ENCODE measurements at regions not wholly inside any gene's neighbourhood (a gene's known extent, or its start where the extent isn't known, plus 50 kb on each side); places are given as distances from the start of the nearest gene placed in this dataset.

DNA sequence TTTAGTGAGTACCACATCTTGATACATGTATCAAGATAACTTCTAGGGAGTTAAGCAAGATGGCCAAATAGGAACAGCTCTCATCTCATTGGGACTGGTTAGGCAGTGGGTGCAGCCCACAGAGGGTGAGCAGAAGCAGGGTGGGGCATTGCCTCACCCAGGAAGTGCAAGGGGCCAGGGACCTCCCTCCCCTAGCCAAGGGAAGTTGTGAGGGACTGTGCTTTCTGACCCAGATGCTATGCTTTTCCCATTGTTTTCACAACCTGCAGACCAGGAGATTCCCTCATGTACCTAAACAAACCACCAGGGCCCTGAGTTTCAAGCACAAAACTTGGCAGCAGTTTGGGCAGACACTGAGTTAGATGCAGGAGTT lies 665.0 kb upstream of the CBLB start:
- Histone ChIP-seq H3K4me3 (ENCODE audit: low read depth, low read length) (no peak overlapping the region), H3K27me3 (replicated peaks) (no peaks in the 10 kb centered on the region), H3K36me3 (replicated peaks) (no peaks in the 10 kb centered on the region), H3K27ac (peak overlapping the region; percentile 33)
- TF ChIP-seq, protein P1, sequence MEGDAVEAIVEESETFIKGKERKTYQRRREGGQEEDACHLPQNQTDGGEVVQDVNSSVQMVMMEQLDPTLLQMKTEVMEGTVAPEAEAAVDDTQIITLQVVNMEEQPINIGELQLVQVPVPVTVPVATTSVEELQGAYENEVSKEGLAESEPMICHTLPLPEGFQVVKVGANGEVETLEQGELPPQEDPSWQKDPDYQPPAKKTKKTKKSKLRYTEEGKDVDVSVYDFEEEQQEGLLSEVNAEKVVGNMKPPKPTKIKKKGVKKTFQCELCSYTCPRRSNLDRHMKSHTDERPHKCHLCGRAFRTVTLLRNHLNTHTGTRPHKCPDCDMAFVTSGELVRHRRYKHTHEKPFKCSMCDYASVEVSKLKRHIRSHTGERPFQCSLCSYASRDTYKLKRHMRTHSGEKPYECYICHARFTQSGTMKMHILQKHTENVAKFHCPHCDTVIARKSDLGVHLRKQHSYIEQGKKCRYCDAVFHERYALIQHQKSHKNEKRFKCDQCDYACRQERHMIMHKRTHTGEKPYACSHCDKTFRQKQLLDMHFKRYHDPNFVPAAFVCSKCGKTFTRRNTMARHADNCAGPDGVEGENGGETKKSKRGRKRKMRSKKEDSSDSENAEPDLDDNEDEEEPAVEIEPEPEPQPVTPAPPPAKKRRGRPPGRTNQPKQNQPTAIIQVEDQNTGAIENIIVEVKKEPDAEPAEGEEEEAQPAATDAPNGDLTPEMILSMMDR (IDR thresholded peaks at IDR 0.05; ENCODE audit: low read depth, low read length, missing control alignments): peak; percentile 21
- no peak for DNase-seq
- in situ Hi-C loops (cut with HindIII; ENCODE audit: low pct_ligation_motif_present, low sequenced_read_pairs): no loop called here

DNA sequence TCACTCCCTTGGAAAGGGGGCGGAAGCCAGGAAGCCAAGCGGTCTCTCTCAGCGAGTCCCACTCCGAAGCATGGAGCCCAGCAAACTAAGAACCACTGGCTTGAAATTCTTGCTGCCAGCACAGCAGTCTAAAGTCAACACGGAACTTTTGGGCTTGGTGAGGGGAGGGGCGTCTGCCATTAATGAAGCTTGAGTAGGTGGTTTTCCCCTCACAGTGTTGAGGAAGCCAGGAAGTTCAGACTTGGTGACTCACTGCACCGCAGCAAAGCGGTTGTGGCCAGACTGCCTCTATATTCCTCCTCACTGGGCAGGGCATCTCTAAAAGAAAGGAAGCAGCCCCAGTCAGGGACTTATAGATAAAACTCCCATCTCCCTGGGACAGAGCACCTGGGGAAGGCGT lies 665.4 kb upstream of the CBLB start:
- no peaks in the 10 kb centered on the region for H3K36me3 ChIP-seq (replicated peaks)
- H3K4me3 ChIP-seq (ENCODE audit: low read depth, low read length): no peak overlapping the region
- TF ChIP-seq, protein P1 (IDR thresholded peaks at IDR 0.05; ENCODE audit: low read depth, low read length, missing control alignments): no peak
- H3K27me3 ChIP-seq (replicated peaks): no peaks in the 10 kb centered on the region
- peak overlapping the region; percentile 33 for H3K27ac ChIP-seq
- peak; percentile 84 for DNase-seq
- in situ Hi-C loops (cut with HindIII; ENCODE audit: low pct_ligation_motif_present, low sequenced_read_pairs): no loop called here

DNA sequence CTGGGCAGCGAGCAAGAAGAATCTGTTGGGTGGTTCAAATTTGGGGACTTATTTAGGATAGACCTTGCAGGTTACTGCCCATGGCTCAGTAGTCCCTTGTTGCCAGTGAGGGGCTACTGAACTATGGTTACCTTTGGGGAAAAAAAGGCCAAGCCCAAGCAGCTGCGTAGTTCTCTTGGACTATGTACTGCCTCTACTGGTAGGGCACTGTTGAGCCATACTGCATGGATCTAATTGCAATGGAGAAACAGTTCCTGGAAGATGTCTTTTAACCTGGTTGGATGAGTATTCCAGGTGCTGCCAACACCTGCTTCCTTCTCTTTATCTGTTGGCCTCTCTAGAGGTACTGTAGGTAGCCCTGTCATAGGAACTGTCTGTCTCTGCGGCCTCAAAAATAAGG lies 671.9 kb upstream of the CBLB start:
- H3K4me3 ChIP-seq (ENCODE audit: low read depth, low read length): no peak overlapping the region
- in situ Hi-C loops (cut with HindIII; ENCODE audit: low pct_ligation_motif_present, low sequenced_read_pairs): no loop called here
- DNase-seq: no peak

DNA sequence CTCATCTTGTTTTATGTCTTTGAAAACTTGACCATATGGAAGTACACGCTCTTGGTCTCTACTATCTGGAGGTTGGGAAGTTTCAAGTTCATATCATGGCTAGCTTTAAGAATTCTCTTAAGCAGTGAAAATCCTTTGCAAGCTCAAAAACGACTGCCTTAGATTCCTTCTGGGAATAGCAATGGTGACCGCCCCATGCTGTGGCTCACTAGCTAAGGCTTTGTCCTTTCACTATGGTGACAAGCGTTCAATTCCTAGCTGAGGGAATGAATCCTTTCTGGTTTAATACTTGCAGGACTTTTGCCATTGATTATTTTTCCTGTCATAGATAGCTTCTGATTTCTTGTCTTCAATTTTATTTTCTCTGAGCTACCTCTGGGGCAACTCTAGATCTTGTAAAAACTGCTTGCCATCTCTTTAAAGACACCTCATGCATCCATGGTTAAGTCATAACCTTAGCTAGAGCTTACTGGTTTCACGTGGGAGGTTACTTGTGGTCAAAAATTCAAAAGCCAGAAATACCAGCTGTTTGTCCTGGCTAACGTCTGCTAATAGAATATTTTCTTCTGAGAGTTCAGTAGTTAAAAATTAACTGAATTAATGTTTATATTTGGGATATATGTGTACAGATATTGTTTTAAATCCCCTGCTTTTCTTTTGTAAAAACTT lies 673.4 kb upstream of the CBLB start:
- H3K27ac ChIP-seq: no peak overlapping the region
- TF ChIP-seq, protein P1 (IDR thresholded peaks at IDR 0.05; ENCODE audit: low read depth, low read length, missing control alignments): no peak
- in situ Hi-C loops (cut with HindIII; ENCODE audit: low pct_ligation_motif_present, low sequenced_read_pairs): no loop called here
- H3K4me3 ChIP-seq (ENCODE audit: low read depth, low read length): no peak overlapping the region
- H3K36me3 ChIP-seq (replicated peaks): no peaks in the 10 kb centered on the region
- no peaks in the 10 kb centered on the region for H3K27me3 ChIP-seq (replicated peaks)
- DNase-seq: no peak

More for the DNA sequence above, 671.9 kb upstream of the CBLB start:
- TF ChIP-seq, protein P1 (IDR thresholded peaks at IDR 0.05; ENCODE audit: low read depth, low read length, missing control alignments): no peak
- H3K36me3 ChIP-seq (replicated peaks): no peaks in the 10 kb centered on the region
- no peak overlapping the region for H3K27ac ChIP-seq
- H3K27me3 ChIP-seq (replicated peaks): no peaks in the 10 kb centered on the region

DNA sequence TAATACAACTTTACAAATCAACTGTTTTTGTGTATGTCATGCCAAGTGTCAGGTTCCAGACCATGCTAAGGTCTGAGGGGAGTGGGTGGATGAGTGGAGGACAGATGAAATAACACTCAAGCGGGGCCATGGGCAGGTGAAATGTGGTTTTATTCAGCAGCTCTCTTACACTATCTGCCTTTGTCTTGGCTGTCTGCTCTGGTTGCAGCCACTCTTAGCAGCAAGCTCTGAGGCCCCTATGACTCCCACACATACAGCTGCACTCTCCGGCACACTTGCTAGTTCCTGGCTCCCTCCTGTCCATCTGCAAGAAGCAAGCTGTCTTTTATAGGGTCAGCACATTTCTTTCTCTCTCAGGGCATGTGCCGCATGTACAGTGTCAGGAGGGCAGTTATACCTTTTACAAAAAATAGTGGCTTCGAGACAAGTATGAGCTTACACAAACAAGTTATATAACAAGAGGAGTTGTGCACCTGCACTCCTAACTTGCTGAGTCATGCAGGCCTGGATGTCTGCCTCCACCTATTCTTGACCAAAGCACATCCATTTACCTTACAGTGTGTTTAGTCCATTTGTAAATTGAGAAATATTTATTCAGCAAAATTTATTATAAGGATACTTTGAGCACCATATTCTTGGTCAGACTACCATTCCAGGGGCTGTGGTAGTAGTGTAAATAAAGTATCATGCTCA lies 683.7 kb upstream of the CBLB start:
- TF ChIP-seq, protein P1 (IDR thresholded peaks at IDR 0.05; ENCODE audit: low read depth, low read length, missing control alignments): no peak
- Histone ChIP-seq H3K4me3 (ENCODE audit: low read depth, low read length) (no peak overlapping the region), H3K36me3 (replicated peaks) (no peaks in the 10 kb centered on the region), H3K27ac (no peak overlapping the region), H3K27me3 (replicated peaks) (no peaks in the 10 kb centered on the region)
- DNase-seq: no peak
- in situ Hi-C loops (cut with HindIII; ENCODE audit: low pct_ligation_motif_present, low sequenced_read_pairs): no loop called here

All from brain microvascular endothelial cell (primary cell).